RCC 7860 (cell line): ENCODE measurements at regions not wholly inside any gene's neighbourhood (a gene's known extent, or its start where the extent isn't known, plus 50 kb on each side); places are given as distances from the start of the nearest gene placed in this dataset.
"Not testable (repeated sequence)": the region's sequence is repeated elsewhere in the genome, so short reads cannot be mapped to it uniquely, and the experiment has no call there.

Experiments used
- DNase-seq: peaks from one replicate; pipeline ENCODE4 v3.0.0-alpha.2; 2015; ENCODE audit warnings: low spot score
- FAIRE-seq: peaks from 2 replicates; lab custom pipeline; 2012; peaks lifted over from hg19 to GRCh38; lab: Jason Lieb, UNC

- DNase-seq = no peak
- no peak for FAIRE-seq
Measured at GRCh38 chr15:39394496-39394895, 186.4 kb upstream of the THBS1 start.

- no peak for DNase-seq
- FAIRE-seq = no peak
Measured at GRCh38 chr15:39396979-39397615, 183.8 kb upstream of the THBS1 start.

GRCh38 chr15:39397883-39398282 lies 183.0 kb upstream of the THBS1 start:
- FAIRE-seq (no peak), DNase-seq (no peak)

GRCh38 chr15:39399600-39399999 lies 181.3 kb upstream of the THBS1 start:
- DNase-seq (no peak), FAIRE-seq (no peak)

- DNase-seq = no peak
- no peak for FAIRE-seq
Measured at GRCh38 chr15:39400002-39400401, 180.9 kb upstream of the THBS1 start.

GRCh38 chr15:39400821-39401550 lies 179.9 kb upstream of the THBS1 start:
- DNase-seq (no peak), FAIRE-seq (no peak)

- FAIRE-seq = no peak
- DNase-seq = no peak
Measured at GRCh38 chr15:39403640-39404117, 177.2 kb upstream of the THBS1 start.

- no peak for DNase-seq
Measured at GRCh38 chr15:39404767-39405181, 176.1 kb upstream of the THBS1 start.

GRCh38 chr15:39406485-39406884 lies 174.4 kb upstream of the THBS1 start:
- FAIRE-seq (no peak), DNase-seq (no peak)

More at GRCh38 chr15:39404767-39405181, 176.1 kb upstream of the THBS1 start:
- FAIRE-seq = no peak

GRCh38 chr15:39407116-39407515 lies 173.8 kb upstream of the THBS1 start:
- DNase-seq (no peak), FAIRE-seq (no peak)

GRCh38 chr15:39409876-39410530 lies 170.9 kb upstream of the THBS1 start:
- no peak for FAIRE-seq

GRCh38 chr15:39411102-39411989 lies 169.5 kb upstream of the THBS1 start:
- FAIRE-seq = no peak
- DNase-seq = no peak

More at GRCh38 chr15:39409876-39410530, 170.9 kb upstream of the THBS1 start:
- no peak for DNase-seq

GRCh38 chr15:39413558-39413957 lies 167.3 kb upstream of the THBS1 start:
- FAIRE-seq (no peak), DNase-seq (no peak)

- no peak for DNase-seq
- FAIRE-seq = no peak
Measured at GRCh38 chr15:39414201-39414600, 166.7 kb upstream of the THBS1 start.

GRCh38 chr15:39415634-39416033 lies 165.2 kb upstream of the THBS1 start:
- DNase-seq (no peak), FAIRE-seq (no peak)

- FAIRE-seq (no peak), DNase-seq (no peak)
Measured at GRCh38 chr15:39416258-39416657, 164.6 kb upstream of the THBS1 start.

GRCh38 chr15:39417366-39418134 lies 163.3 kb upstream of the THBS1 start:
- no peak for FAIRE-seq

GRCh38 chr15:39419651-39420050 lies 161.2 kb upstream of the THBS1 start:
- FAIRE-seq = no peak
- DNase-seq = no peak

More at GRCh38 chr15:39417366-39418134, 163.3 kb upstream of the THBS1 start:
- DNase-seq = no peak

GRCh38 chr15:39420123-39420852 lies 160.6 kb upstream of the THBS1 start:
- FAIRE-seq, DNase-seq: not testable (repeated sequence)
